HL-60 (cell line): ENCODE measurements at regions not wholly inside any gene's neighbourhood (a gene's known extent, or its start where the extent isn't known, plus 50 kb on each side); places are given as distances from the start of the nearest gene placed in this dataset.

Experiments used
- DNase-seq, 2 experiments: peaks; one replicate each; pipeline ENCODE4 v3.0.0-alpha.2; 2010 to 2020; ENCODE audit warnings: low read depth in 1 of 2, low spot score in 1 of 2
- H3K27ac ChIP-seq: fragments of 250-450 bp; sonication (Bioruptor Pico); replicated peaks from 2 replicates; pipeline ENCODE4 v1.5.1; 2020; ENCODE audit warnings: mild to moderate bottlenecking, moderate library complexity
- H3K27me3 ChIP-seq: fragments of 250-450 bp; sonication (Bioruptor Pico); 2 replicates; pipeline ENCODE4 v1.5.1; 2021; ENCODE audit warnings: mild to moderate bottlenecking, moderate library complexity; ENCODE audit not compliant: insufficient read depth, poor library complexity, severe bottlenecking
- H3K4me3 ChIP-seq: replicated peaks from 2 replicates; pipeline ENCODE4 v1.5.1; 2011; ENCODE audit warnings: mild to moderate bottlenecking, control low read depth, low read length; ENCODE audit not compliant: insufficient read depth
- CTCF ChIP-seq: IDR thresholded peaks from one replicate; pipeline ENCODE4 v1.5.1; 2011; ENCODE audit warnings: low read length, control low read depth, inconsistent platforms; ENCODE audit not compliant: insufficient read depth
- GABPA ChIP-seq: IDR thresholded peaks from 2 replicates; pipeline ENCODE4 v1.6.1; 2012; ENCODE audit warnings: low read depth
- POLR2AphosphoS5 ChIP-seq: IDR thresholded peaks from 2 replicates; pipeline ENCODE4 v1.6.1; 2012; ENCODE audit warnings: low read depth
- REST ChIP-seq: IDR thresholded peaks from 2 replicates; pipeline ENCODE4 v1.6.1; 2012; ENCODE audit warnings: low read depth; ENCODE audit not compliant: insufficient replicate concordance
- SPI1 ChIP-seq: IDR thresholded peaks from 2 replicates; pipeline ENCODE4 v1.6.1; 2012; ENCODE audit warnings: low read depth, mild to moderate bottlenecking, borderline replicate concordance

GRCh38 chr11:115926601-115927000, 422.4 kb upstream of the CADM1 start:
- no peak for TF ChIP-seq CTCF
- no peak for TF ChIP-seq REST
- TF ChIP-seq SPI1: no peak
- TF ChIP-seq POLR2AphosphoS5: no peak
- no peak for TF ChIP-seq GABPA
- Histone ChIP-seq H3K27ac (no peak overlapping the region), H3K27me3 (no peaks in the 10 kb centered on the region), H3K4me3 (no peak overlapping the region)
- DNase-seq: no peak

- H3K4me3 ChIP-seq: no peak overlapping the region
- DNase-seq: no peak
- no peaks in the 10 kb centered on the region for H3K27me3 ChIP-seq
- no peak overlapping the region for H3K27ac ChIP-seq
- TF ChIP-seq POLR2AphosphoS5: no peak
- no peak for TF ChIP-seq CTCF
- TF ChIP-seq SPI1: no peak
- no peak for TF ChIP-seq GABPA
- TF ChIP-seq REST: no peak
Measured at GRCh38 chr11:115926138-115926537, 421.9 kb upstream of the CADM1 start.

DNA sequence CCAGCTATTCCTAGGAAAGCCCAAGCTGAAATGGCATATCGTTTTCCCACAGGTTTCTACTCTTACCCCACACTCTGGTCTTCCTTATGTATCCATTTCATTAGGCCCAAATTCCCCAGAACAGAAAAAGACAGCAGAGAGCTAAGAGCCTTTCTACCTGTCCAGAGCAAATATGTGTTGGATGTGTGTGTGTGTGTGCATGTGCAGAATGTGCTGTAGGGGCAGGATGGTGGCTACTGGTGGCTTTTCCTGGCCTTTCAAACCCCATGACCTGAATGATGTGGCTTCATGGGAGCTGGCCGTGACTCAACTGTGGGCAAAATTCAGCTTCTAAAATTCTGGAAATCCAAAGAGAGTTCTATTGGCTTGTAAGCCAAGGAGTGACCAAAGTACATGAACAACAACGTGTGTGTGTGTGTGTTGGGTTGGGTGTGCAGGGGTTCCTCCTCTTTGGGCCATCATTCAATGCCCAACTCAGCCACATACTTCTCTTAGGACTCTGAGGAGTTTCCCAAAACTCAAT, 421.4 kb upstream of the CADM1 start:
- Histone ChIP-seq H3K27ac (no peak overlapping the region), H3K4me3 (no peak overlapping the region), H3K27me3 (no peaks in the 10 kb centered on the region)
- no peak for DNase-seq
- TF ChIP-seq POLR2AphosphoS5 (no peak), REST (no peak), SPI1 (no peak), GABPA (no peak), CTCF (no peak)
